Endothelial cell of umbilical vein (primary cell): ENCODE measurements at regions not wholly inside any gene's neighbourhood (a gene's known extent, or its start where the extent isn't known, plus 50 kb on each side); places are given as distances from the start of the nearest gene placed in this dataset.

ENCODE experiments used
- BruUV-seq: library from RNA; stranded (reverse); fragments of 400-500 nt; replicated peaks from 2 replicates; lab custom pipeline; 2021; lab: Mats Ljungman, UMichigan
- CTCF ChIA-PET: fragments of 300-600, 350-600 bp; sonication (Branson Sonifier 250); formaldehyde crosslinking; loops from one replicate; lab custom pipeline; 2021; ENCODE audit warnings: antibody characterized with exemption, inconsistent platforms; lab: Charles Lee
- POLR2A ChIA-PET: fragments of 300-600, 350-600 bp; sonication (Branson Sonifier 250); formaldehyde crosslinking; loops from one replicate; lab custom pipeline; 2021; ENCODE audit warnings: antibody characterized with exemption, inconsistent platforms; lab: Charles Lee
- DNase-seq: peaks from one replicate; pipeline ENCODE4 v3.0.0-alpha.2; 2011; ENCODE audit warnings: low read depth, low spot score
- FAIRE-seq: peaks from 2 replicates; lab custom pipeline; 2011; peaks lifted over from hg19 to GRCh38; lab: Jason Lieb, UNC
- H2AFZ ChIP-seq: 2 replicates; pipeline ENCODE4 v1.6.0; 2012; ENCODE audit warnings: low read depth, low read length, control low read depth, inconsistent platforms
- H3K27ac ChIP-seq: 2 replicates; pipeline ENCODE4 v1.5.1; 2011; ENCODE audit warnings: low read depth, mild to moderate bottlenecking, control low read depth, low read length, moderate library complexity; ENCODE audit not compliant: insufficient read depth
- H3K27me3 ChIP-seq, 2 experiments: 2 replicates each; pipeline versions ENCODE4 v1.6.0 to v1.6.1; 2011; ENCODE audit warnings: low read length in 2 of 2, mixed read lengths in 1 of 2; ENCODE audit not compliant: control insufficient read depth in 2 of 2, insufficient read depth in 2 of 2
- H3K36me3 ChIP-seq, 2 experiments: 2 replicates in 1 of 2; 3 replicates in 1 of 2; pipeline ENCODE4 v1.5.1; 2011; ENCODE audit warnings: low read length in 2 of 2, mild to moderate bottlenecking in 1 of 2, moderate library complexity in 1 of 2; ENCODE audit not compliant: control insufficient read depth in 2 of 2, insufficient read depth in 2 of 2; ENCODE audit errors: extremely low read depth in 1 of 2
- H3K4me1 ChIP-seq: 3 replicates; pipeline ENCODE4 v1.5.1; 2011; ENCODE audit warnings: mild to moderate bottlenecking, low read length; ENCODE audit not compliant: control insufficient read depth, insufficient read depth; ENCODE audit errors: extremely low read depth
- H3K4me2 ChIP-seq: 2 replicates; pipeline ENCODE4 v1.6.1; 2011; ENCODE audit warnings: low read length, control low read depth, mixed read lengths; ENCODE audit not compliant: insufficient read depth
- H3K4me3 ChIP-seq, 3 experiments: fragments of 200-600 bp in 1 of 3; sonication (generic), shearing (Covaris generic) in 1 of 3; replicated peaks in 1 of 3; 2 replicates each; pipeline ENCODE4 v1.5.1; 2011 to 2016; ENCODE audit warnings: control low read depth in 3 of 3, low read length in 3 of 3, mild to moderate bottlenecking in 2 of 3, inconsistent platforms in 1 of 3, low read depth in 1 of 3, moderate library complexity in 1 of 3; ENCODE audit not compliant: insufficient read depth in 1 of 3
- H3K79me2 ChIP-seq: 2 replicates; pipeline ENCODE4 v1.6.0; 2012; ENCODE audit warnings: low read length, inconsistent platforms; ENCODE audit not compliant: control insufficient read depth, insufficient read depth
- H3K9ac ChIP-seq: replicated peaks from 2 replicates; pipeline ENCODE3; 2011; ENCODE audit warnings: low read length, control low read depth; ENCODE audit not compliant: insufficient read depth; ENCODE audit errors: extremely low read depth
- H3K9me1 ChIP-seq: replicated peaks from 3 replicates; pipeline ENCODE4 v1.6.0; 2011; ENCODE audit warnings: mild to moderate bottlenecking, low read length; ENCODE audit not compliant: control insufficient read depth, insufficient read depth; ENCODE audit errors: extremely low read depth
- H3K9me3 ChIP-seq: replicated peaks from 2 replicates; pipeline ENCODE4 v1.5.1; 2012; ENCODE audit warnings: low read length, inconsistent platforms; ENCODE audit not compliant: control insufficient read depth, insufficient read depth
- H4K20me1 ChIP-seq: replicated peaks from 2 replicates; pipeline ENCODE3; 2011; ENCODE audit warnings: mild to moderate bottlenecking, low read length; ENCODE audit not compliant: control insufficient read depth, insufficient read depth; ENCODE audit errors: extremely low read depth
- CTCF ChIP-seq, 2 donors: IDR thresholded peaks; 1 replicate in 1 of 2; 2 replicates in 1 of 2; pipeline ENCODE4 v1.5.1; 2011; ENCODE audit warnings: low read length in 2 of 2, mild to moderate bottlenecking in 2 of 2, moderate library complexity in 2 of 2, control low read depth in 1 of 2, inconsistent platforms in 1 of 2, low read depth in 1 of 2; ENCODE audit not compliant: insufficient read depth in 1 of 2; ENCODE audit errors: extremely low read depth in 1 of 2
- EZH2 ChIP-seq: IDR thresholded peaks from 2 replicates; pipeline ENCODE4 v1.6.1; 2012; ENCODE audit warnings: borderline replicate concordance, low read depth, mild to moderate bottlenecking, moderate library complexity, low read length, inconsistent platforms; ENCODE audit not compliant: severe bottlenecking
- FOS ChIP-seq: IDR thresholded peaks from 2 replicates; pipeline ENCODE4 v1.6.1; 2011; ENCODE audit warnings: mild to moderate bottlenecking, low read length, moderate library complexity, borderline replicate concordance; ENCODE audit not compliant: insufficient read depth
- GATA2 ChIP-seq: IDR thresholded peaks from 2 replicates; pipeline ENCODE4 v1.7.0; 2011; ENCODE audit warnings: low read depth, mild to moderate bottlenecking, moderate library complexity, mixed read lengths, low read length; ENCODE audit not compliant: insufficient read length, insufficient read depth
- JUN ChIP-seq: IDR thresholded peaks from 2 replicates; pipeline ENCODE4 v1.6.1; 2011; ENCODE audit warnings: borderline replicate concordance, low read depth; ENCODE audit not compliant: insufficient read length, insufficient read depth
- MAX ChIP-seq: IDR thresholded peaks from 2 replicates; pipeline ENCODE4 v1.6.1; 2011; ENCODE audit not compliant: insufficient read depth, insufficient read length
- MYC ChIP-seq: IDR thresholded peaks from one replicate; pipeline ENCODE4 v1.6.1; 2011; ENCODE audit warnings: mild to moderate bottlenecking, low read depth, low read length
- POLR2A ChIP-seq: IDR thresholded peaks from 2 replicates; pipeline ENCODE4 v1.6.1; 2012; ENCODE audit warnings: low read depth, mild to moderate bottlenecking, control low read depth, low read length
- POLR2AphosphoS5 ChIP-seq: IDR thresholded peaks from 2 replicates; pipeline ENCODE4 v1.6.1; 2012; ENCODE audit warnings: low read depth, mild to moderate bottlenecking, control low read depth, low read length, moderate library complexity; ENCODE audit not compliant: insufficient read depth
- dilution Hi-C: fragments of 300-500 bp; cut with MboI; formaldehyde crosslinking; loops from one replicate; pipeline ENCODE4 v1.15.0; 2019; ENCODE audit warnings: low sequenced_read_pairs; ENCODE audit not compliant: extremely low pct_ligation_motif_present
- intact Hi-C: fragments of 100-400 bp; cut with micrococcal nuclease; formaldehyde crosslinking; loops from one replicate; pipeline ENCODE4 v1.10.0; 2022

- no peaks in the 10 kb centered on the region for H3K27me3 ChIP-seq
- DNase-seq = no peak
- H3K9me3 ChIP-seq = no peaks in the 10 kb centered on the region
- ChIA-PET POLR2A (no interaction called here), CTCF (interaction anchor here (1.7 kb wide), 1 partner anchor 28 kb away, joined by 3 read pairs; no protein-coding TSS in a partner anchor)
- no peak overlapping the region for H3K27ac ChIP-seq
- TF ChIP-seq FOS = no peak
- TF ChIP-seq JUN = no peak
- no peak for TF ChIP-seq MYC
- TF ChIP-seq EZH2 = no peak
- TF ChIP-seq POLR2A = no peak
- TF ChIP-seq GATA2 = no peak
- TF ChIP-seq CTCF (IDR thresholded peaks at IDR 0.05; ENCODE audit: extremely low read depth in 1 of 2, insufficient read depth in 1 of 2, low read depth in 1 of 2, low read length in 2 of 2) = no peak
- TF ChIP-seq MAX = no peak
- no peak for TF ChIP-seq POLR2AphosphoS5
- FAIRE-seq = no peak
- no peak overlapping the region for H3K4me3 ChIP-seq
- no peak overlapping the region for H3K9ac ChIP-seq
- peak overlapping the region; percentile 6 for H2AFZ ChIP-seq
- H3K4me1 ChIP-seq = no peaks in the 10 kb centered on the region
- dilution Hi-C loops (no loop called here), intact Hi-C loops (no loop called here)
- H4K20me1 ChIP-seq = no peaks in the 10 kb centered on the region
- no TSS peak for BruUV-seq
- no peaks in the 10 kb centered on the region for H3K36me3 ChIP-seq
- H3K9me1 ChIP-seq = no peaks in the 10 kb centered on the region
- H3K4me2 ChIP-seq = no peak overlapping the region
- no peaks in the 10 kb centered on the region for H3K79me2 ChIP-seq
These were observed 290.9 kb upstream of the RGMB start for GRCh38 chr5:98482321-98483300.
